ENCODE measurements at regions not wholly inside any gene's neighbourhood (a gene's known extent, or its start where the extent isn't known, plus 50 kb on each side); places are given as distances from the start of the nearest gene placed in this dataset.

- no peak for DNase-seq
Observed at GRCh38 chr18:22074282-22075070, 94.9 kb upstream of the GATA6 start.

GRCh38 chr18:22080035-22080434 is 89.4 kb upstream of the GATA6 start:
- no peak for DNase-seq

- DNase-seq, result no peak
Observed at GRCh38 chr18:22082408-22082807, 87.0 kb upstream of the GATA6 start.

- DNase-seq, result peak; percentile 58
Observed at GRCh38 chr18:22084547-22084946, 84.8 kb upstream of the GATA6 start.

GRCh38 chr18:22086973-22087372 is 82.4 kb upstream of the GATA6 start:
- DNase-seq, result no peak

GRCh38 chr18:22088029-22088428 is 81.4 kb upstream of the GATA6 start:
- DNase-seq, result no peak

GRCh38 chr18:22088996-22089640 is 80.3 kb upstream of the GATA6 start:
- no peak for DNase-seq

GRCh38 chr18:22091341-22091740 is 78.0 kb upstream of the GATA6 start:
- DNase-seq, result no peak

GRCh38 chr18:22093731-22094357 is 75.5 kb upstream of the GATA6 start:
- DNase-seq, result no peak

- DNase-seq, result no peak
Observed at GRCh38 chr18:22094358-22094734, 75.0 kb upstream of the GATA6 start.

- DNase-seq, result peak; percentile 6
Observed at GRCh38 chr18:22098563-22098989, 70.8 kb upstream of the GATA6 start.

- DNase-seq, result peak; percentile 8
Observed at GRCh38 chr18:22099925-22100324, 69.5 kb upstream of the GATA6 start.

GRCh38 chr18:22101731-22102130 is 67.7 kb upstream of the GATA6 start:
- peak; percentile 22 for DNase-seq

GRCh38 chr18:22102953-22103646 is 66.3 kb upstream of the GATA6 start:
- DNase-seq, result peak; percentile 32

- DNase-seq, result peak; percentile 35
Observed at GRCh38 chr18:22103647-22104031, 65.8 kb upstream of the GATA6 start.

GRCh38 chr18:22106536-22107292 is 62.7 kb upstream of the GATA6 start:
- DNase-seq, result peak; percentile 74

GRCh38 chr18:22108674-22109073 is 60.7 kb upstream of the GATA6 start:
- DNase-seq, result peak; percentile 55

- DNase-seq, result no peak
Observed at GRCh38 chr18:22109535-22109934, 59.9 kb upstream of the GATA6 start.

GRCh38 chr18:22110461-22110924 is 58.9 kb upstream of the GATA6 start:
- peak; percentile 78 for DNase-seq

GRCh38 chr18:22112215-22112614 is 57.2 kb upstream of the GATA6 start:
- DNase-seq, result peak; percentile 11

- DNase-seq, result peak; percentile 38
Observed at GRCh38 chr18:22113144-22113844, 56.1 kb upstream of the GATA6 start.
